H9 (cell line): ENCODE measurements at regions not wholly inside any gene's neighbourhood (a gene's known extent, or its start where the extent isn't known, plus 50 kb on each side); places are given as distances from the start of the nearest gene placed in this dataset.

Experiments used
- DNase-seq: peaks from one replicate; pipeline ENCODE4 v3.0.0-alpha.2; 2017
- H2AFZ ChIP-seq: one replicate; pipeline ENCODE4 v1.6.1; 2013; ENCODE audit warnings: mild to moderate bottlenecking, low read length, control low read depth, moderate library complexity
- H2AK5ac ChIP-seq: 2 replicates; pipeline ENCODE4 v1.6.1; 2013; ENCODE audit warnings: low read length, control low read depth, mixed read lengths; ENCODE audit not compliant: insufficient read length
- H2BK120ac ChIP-seq: one replicate; pipeline ENCODE4 v1.6.1; 2013; ENCODE audit warnings: low read depth, mild to moderate bottlenecking, low read length, control low read depth, inconsistent platforms; ENCODE audit not compliant: poor library complexity, severe bottlenecking
- H2BK12ac ChIP-seq: 2 replicates; pipeline ENCODE4 v1.6.1; 2013; ENCODE audit warnings: low read length, control low read depth, mixed read lengths, low read depth; ENCODE audit not compliant: insufficient read length
- H2BK15ac ChIP-seq: 2 replicates; pipeline ENCODE4 v1.6.1; 2013; ENCODE audit warnings: low read depth, low read length, control low read depth
- H2BK20ac ChIP-seq: one replicate; pipeline ENCODE4 v1.6.1; 2013; ENCODE audit warnings: low read depth, mild to moderate bottlenecking, low read length, control low read depth, inconsistent platforms; ENCODE audit not compliant: poor library complexity, severe bottlenecking
- H2BK5ac ChIP-seq: 2 replicates; pipeline ENCODE4 v1.6.1; 2013; ENCODE audit warnings: low read length, control low read depth, mixed read lengths; ENCODE audit not compliant: insufficient read length
- H3K14ac ChIP-seq: 2 replicates; pipeline ENCODE4 v1.6.1; 2013; ENCODE audit warnings: low read length, control low read depth; ENCODE audit not compliant: insufficient read depth
- H3K18ac ChIP-seq: 2 replicates; pipeline ENCODE4 v1.6.1; 2013; ENCODE audit warnings: low read depth, mild to moderate bottlenecking, mixed read lengths, low read length, control low read depth; ENCODE audit not compliant: insufficient read length
- H3K23ac ChIP-seq: 2 replicates; pipeline ENCODE4 v1.6.1; 2013; ENCODE audit warnings: low read length, control low read depth, mixed read lengths, low read depth; ENCODE audit not compliant: insufficient read length
- H3K23me2 ChIP-seq: 2 replicates; pipeline ENCODE4 v1.6.1; 2013; ENCODE audit warnings: low read depth, mild to moderate bottlenecking, mixed read lengths, low read length, control low read depth; ENCODE audit not compliant: insufficient read length, poor library complexity, severe bottlenecking
- H3K27ac ChIP-seq: 2 replicates; pipeline ENCODE4 v1.5.1; 2013; ENCODE audit warnings: low read length, control low read depth, mixed read lengths, low read depth; ENCODE audit not compliant: insufficient read length
- H3K27me3 ChIP-seq: 2 replicates; pipeline ENCODE4 v1.6.1; 2013; ENCODE audit warnings: low read length, control low read depth, inconsistent platforms; ENCODE audit not compliant: insufficient read depth
- H3K4ac ChIP-seq: 2 replicates; pipeline ENCODE4 v1.6.1; 2013; ENCODE audit warnings: low read depth, mild to moderate bottlenecking, control low read depth, inconsistent platforms, low read length, moderate library complexity
- H3K4me1 ChIP-seq: 2 replicates; pipeline ENCODE4 v1.6.1; 2013; ENCODE audit warnings: low read length, control low read depth, inconsistent platforms; ENCODE audit not compliant: insufficient read depth
- H3K4me2 ChIP-seq: 2 replicates; pipeline ENCODE4 v1.6.1; 2013; ENCODE audit warnings: low read length, control low read depth, mixed read lengths; ENCODE audit not compliant: insufficient read length, insufficient read depth
- H3K56ac ChIP-seq: 2 replicates; pipeline ENCODE4 v1.6.1; 2013; ENCODE audit warnings: low read depth, mild to moderate bottlenecking, mixed read lengths, low read length, control low read depth; ENCODE audit not compliant: insufficient read length
- H3K79me1 ChIP-seq: 2 replicates; pipeline ENCODE4 v1.6.1; 2013; ENCODE audit warnings: low read depth, mild to moderate bottlenecking, moderate library complexity, low read length, control low read depth, inconsistent platforms; ENCODE audit not compliant: insufficient read depth, poor library complexity, severe bottlenecking
- H3K79me2 ChIP-seq: 2 replicates; pipeline ENCODE4 v1.6.1; 2013; ENCODE audit warnings: low read length, control low read depth, inconsistent platforms; ENCODE audit not compliant: insufficient read depth
- H3K9ac ChIP-seq: 2 replicates; pipeline ENCODE4 v1.6.1; 2013; ENCODE audit warnings: low read length, control low read depth, mixed read lengths; ENCODE audit not compliant: insufficient read length; ENCODE audit errors: extremely low read depth
- H3K9me3 ChIP-seq: one replicate; pipeline ENCODE4 v1.6.1; 2013; ENCODE audit warnings: low read depth, low read length, inconsistent platforms; ENCODE audit not compliant: control insufficient read depth
- H3T11ph ChIP-seq: one replicate; pipeline ENCODE4 v1.6.1; 2013; ENCODE audit warnings: mild to moderate bottlenecking, low read length, control low read depth, inconsistent platforms
- H4K20me1 ChIP-seq: one replicate; pipeline ENCODE4 v1.6.1; 2013; ENCODE audit not compliant: control insufficient read depth, insufficient read length, insufficient read depth
- H4K5ac ChIP-seq: 2 replicates; pipeline ENCODE4 v1.6.1; 2013; ENCODE audit warnings: low read depth, mild to moderate bottlenecking, mixed read lengths, low read length, control low read depth; ENCODE audit not compliant: insufficient read length
- H4K8ac ChIP-seq: replicated peaks from 2 replicates; pipeline ENCODE4 v1.6.1; 2013; ENCODE audit warnings: low read length, control low read depth, mixed read lengths, low read depth; ENCODE audit not compliant: insufficient read length
- H4K91ac ChIP-seq: 2 replicates; pipeline ENCODE4 v1.6.1; 2013; ENCODE audit warnings: low read depth, mild to moderate bottlenecking, moderate library complexity, mixed read lengths, low read length, control low read depth; ENCODE audit not compliant: insufficient read length
- H3K27ac Mint-ChIP-seq, 3 experiments: 2 replicates in 2 of 3; 3 replicates in 1 of 3; pipeline ENCODE4 v1.8.0; 2020 to 2021; ENCODE audit warnings: mixed read lengths in 3 of 3, mild to moderate bottlenecking in 1 of 3, moderate library complexity in 1 of 3
- H3K27me3 Mint-ChIP-seq: 2 replicates; pipeline ENCODE4 v1.8.0; 2021; ENCODE audit warnings: low read depth, mild to moderate bottlenecking, moderate library complexity, mixed read lengths
- H3K36me3 Mint-ChIP-seq, 3 experiments: 2 replicates in 2 of 3; 3 replicates in 1 of 3; pipeline ENCODE4 v1.8.0; 2020 to 2021; ENCODE audit warnings: low read depth in 3 of 3, mixed read lengths in 3 of 3; ENCODE audit not compliant: insufficient read depth in 1 of 3
- H3K4me1 Mint-ChIP-seq, 2 experiments: 2 replicates each; pipeline ENCODE4 v1.8.0; 2020; ENCODE audit warnings: mixed read lengths in 2 of 2
- H3K4me3 Mint-ChIP-seq, 2 experiments: 2 replicates in 1 of 2; 3 replicates in 1 of 2; pipeline ENCODE4 v1.8.0; 2020 to 2021; ENCODE audit warnings: mild to moderate bottlenecking in 2 of 2, mixed read lengths in 2 of 2, moderate library complexity in 1 of 2
- H3K9me3 Mint-ChIP-seq, 2 experiments: 2 replicates in 1 of 2; 3 replicates in 1 of 2; pipeline ENCODE4 v1.8.0; 2020; ENCODE audit warnings: mild to moderate bottlenecking in 2 of 2, mixed read lengths in 2 of 2, moderate library complexity in 1 of 2
- CTCF ChIP-seq: fragments of 200-600 bp; sonication (generic); conservative IDR thresholded peaks from 3 replicates; pipeline ENCODE4 v1.8.0; 2021; ENCODE audit warnings: antibody characterized with exemption, mild to moderate bottlenecking

- Histone ChIP-seq H3K9ac (no peak overlapping the region), H3K9me3 (peaks cover 6% of the 10 kb centered on the region), H3K4me1 (no peaks in the 10 kb centered on the region), H3K4ac (no peak overlapping the region), H2BK20ac (no peak overlapping the region), H3T11ph (no peak overlapping the region), H3K4me2 (no peak overlapping the region), H2BK12ac (no peak overlapping the region), H4K8ac (no peak overlapping the region), H2AK5ac (no peak overlapping the region), H4K91ac (no peak overlapping the region), H4K5ac (no peak overlapping the region), H3K23ac (no peak overlapping the region), H2BK5ac (no peak overlapping the region), H3K18ac (no peak overlapping the region), H2AFZ (no peak overlapping the region), H3K27ac (no peak overlapping the region), H3K23me2 (no peaks in the 10 kb centered on the region), H2BK15ac (no peak overlapping the region), H3K14ac (no peak overlapping the region), H2BK120ac (no peak overlapping the region), H3K27me3 (no peaks in the 10 kb centered on the region), H4K20me1 (no peaks in the 10 kb centered on the region), H3K79me1 (no peaks in the 10 kb centered on the region), H3K56ac (no peak overlapping the region), H3K79me2 (no peaks in the 10 kb centered on the region)
- H3K9me3 Mint-ChIP-seq = peaks cover 37 to 43% of the 10 kb centered on the region in 2 experiments
- no peak overlapping the region for H3K4me3 Mint-ChIP-seq
- H3K27ac Mint-ChIP-seq = no peak overlapping the region
- no peaks in the 10 kb centered on the region for H3K27me3 Mint-ChIP-seq
- TF ChIP-seq CTCF = no peak
- H3K36me3 Mint-ChIP-seq = peaks cover 23 to 31% (median 27%) of the 10 kb centered on the region in 3 experiments
- H3K4me1 Mint-ChIP-seq = no peaks in the 10 kb centered on the region
- DNase-seq = no peak
Observed at GRCh38 chr12:46507766-46508165, 135.2 kb upstream of the SLC38A2 start.
